ENCODE measurements at regions not wholly inside any gene's neighbourhood (a gene's known extent, or its start where the extent isn't known, plus 50 kb on each side); places are given as distances from the start of the nearest gene placed in this dataset.
A peak's percentile ranks its signal among the peaks of the same experiment; 100 is the strongest.

GRCh38 chr6:140134224-140134623 is 759.8 kb upstream of the CITED2 start:
- no peaks in the 10 kb centered on the region for H3K36me3 ChIP-seq (ENCODE audit: control insufficient read depth, insufficient read depth, low read length)
- no peaks in the 10 kb centered on the region for H3K27me3 ChIP-seq (ENCODE audit: control insufficient read depth, insufficient read depth, low read length)
- peak; percentile 5 for DNase-seq
- H3K9me3 ChIP-seq (replicated peaks; ENCODE audit: control insufficient read depth, low read depth, low read length) = peaks cover 10% of the 10 kb centered on the region
- H3K4me1 ChIP-seq (ENCODE audit: control insufficient read depth, insufficient read depth, low read length) = no peaks in the 10 kb centered on the region
- H3K27ac ChIP-seq (ENCODE audit: low read length) = no peak overlapping the region
- no peak overlapping the region for H3K4me3 ChIP-seq (ENCODE audit: low read length)

- H3K27me3 ChIP-seq (ENCODE audit: control insufficient read depth, insufficient read depth, low read length) = no peaks in the 10 kb centered on the region
- no peak for DNase-seq
- no peaks in the 10 kb centered on the region for H3K4me1 ChIP-seq (ENCODE audit: control insufficient read depth, insufficient read depth, low read length)
- no peak overlapping the region for H3K4me3 ChIP-seq (ENCODE audit: low read length)
- peaks cover 20% of the 10 kb centered on the region for H3K9me3 ChIP-seq (replicated peaks; ENCODE audit: control insufficient read depth, low read depth, low read length)
- H3K36me3 ChIP-seq (ENCODE audit: control insufficient read depth, insufficient read depth, low read length) = no peaks in the 10 kb centered on the region
- H3K27ac ChIP-seq (ENCODE audit: low read length) = no peak overlapping the region
Measured at GRCh38 chr6:140130074-140130473, 755.6 kb upstream of the CITED2 start.

GRCh38 chr6:140124498-140124897 is 750.0 kb upstream of the CITED2 start:
- H3K4me1 ChIP-seq (ENCODE audit: control insufficient read depth, insufficient read depth, low read length) = no peaks in the 10 kb centered on the region
- WGBS (ENCODE audit: insufficient coverage) = 100% methylated on average over 1 of the region's 2 CpGs
- H3K27me3 ChIP-seq (ENCODE audit: control insufficient read depth, insufficient read depth, low read length) = no peaks in the 10 kb centered on the region
- peaks cover 10% of the 10 kb centered on the region for H3K9me3 ChIP-seq (replicated peaks; ENCODE audit: control insufficient read depth, low read depth, low read length)
- H3K4me3 ChIP-seq (ENCODE audit: low read length) = no peak overlapping the region
- no peaks in the 10 kb centered on the region for H3K36me3 ChIP-seq (ENCODE audit: control insufficient read depth, insufficient read depth, low read length)
- no peak overlapping the region for H3K27ac ChIP-seq (ENCODE audit: low read length)
- no peak for DNase-seq

- Histone ChIP-seq H3K4me1 (ENCODE audit: control insufficient read depth, insufficient read depth, low read length) (no peaks in the 10 kb centered on the region), H3K27ac (ENCODE audit: low read length) (no peak overlapping the region), H3K36me3 (ENCODE audit: control insufficient read depth, insufficient read depth, low read length) (no peaks in the 10 kb centered on the region), H3K4me3 (ENCODE audit: low read length) (no peak overlapping the region), H3K9me3 (replicated peaks; ENCODE audit: control insufficient read depth, low read depth, low read length) (no peaks in the 10 kb centered on the region), H3K27me3 (ENCODE audit: control insufficient read depth, insufficient read depth, low read length) (no peaks in the 10 kb centered on the region)
- DNase-seq = no peak
- no CpG with 5 or more reads among the region's 1 CpG for WGBS (ENCODE audit: insufficient coverage)
Measured at GRCh38 chr6:140108167-140108566, 733.7 kb upstream of the CITED2 start.

GRCh38 chr6:140107216-140107615 is 732.8 kb upstream of the CITED2 start:
- no peaks in the 10 kb centered on the region for H3K4me1 ChIP-seq (ENCODE audit: control insufficient read depth, insufficient read depth, low read length)
- H3K36me3 ChIP-seq (ENCODE audit: control insufficient read depth, insufficient read depth, low read length) = no peaks in the 10 kb centered on the region
- no peaks in the 10 kb centered on the region for H3K9me3 ChIP-seq (replicated peaks; ENCODE audit: control insufficient read depth, low read depth, low read length)
- no peak overlapping the region for H3K27ac ChIP-seq (ENCODE audit: low read length)
- H3K4me3 ChIP-seq (ENCODE audit: low read length) = no peak overlapping the region
- H3K27me3 ChIP-seq (ENCODE audit: control insufficient read depth, insufficient read depth, low read length) = no peaks in the 10 kb centered on the region
- DNase-seq = no peak

- peak; percentile 10 for DNase-seq
- no peak overlapping the region for H3K27ac ChIP-seq (ENCODE audit: low read length)
- H3K36me3 ChIP-seq (ENCODE audit: control insufficient read depth, insufficient read depth, low read length) = no peaks in the 10 kb centered on the region
- H3K4me3 ChIP-seq (ENCODE audit: low read length) = no peak overlapping the region
- H3K27me3 ChIP-seq (ENCODE audit: control insufficient read depth, insufficient read depth, low read length) = no peaks in the 10 kb centered on the region
- H3K4me1 ChIP-seq (ENCODE audit: control insufficient read depth, insufficient read depth, low read length) = no peaks in the 10 kb centered on the region
- no peaks in the 10 kb centered on the region for H3K9me3 ChIP-seq (replicated peaks; ENCODE audit: control insufficient read depth, low read depth, low read length)
- no CpG with 5 or more reads among the region's 6 CpGs for WGBS (ENCODE audit: insufficient coverage)
Measured at GRCh38 chr6:140105857-140106256, 731.4 kb upstream of the CITED2 start.

GRCh38 chr6:140105241-140105640 is 730.8 kb upstream of the CITED2 start:
- H3K9me3 ChIP-seq (replicated peaks; ENCODE audit: control insufficient read depth, low read depth, low read length) = no peaks in the 10 kb centered on the region
- H3K27ac ChIP-seq (ENCODE audit: low read length) = no peak overlapping the region
- H3K4me3 ChIP-seq (ENCODE audit: low read length) = no peak overlapping the region
- no peaks in the 10 kb centered on the region for H3K27me3 ChIP-seq (ENCODE audit: control insufficient read depth, insufficient read depth, low read length)
- no CpG with 5 or more reads among the region's 3 CpGs for WGBS (ENCODE audit: insufficient coverage)
- no peaks in the 10 kb centered on the region for H3K4me1 ChIP-seq (ENCODE audit: control insufficient read depth, insufficient read depth, low read length)
- H3K36me3 ChIP-seq (ENCODE audit: control insufficient read depth, insufficient read depth, low read length) = no peaks in the 10 kb centered on the region
- peak; percentile 8 for DNase-seq

- H3K27ac ChIP-seq (ENCODE audit: low read length) = no peak overlapping the region
- H3K4me1 ChIP-seq (ENCODE audit: control insufficient read depth, insufficient read depth, low read length) = no peaks in the 10 kb centered on the region
- H3K9me3 ChIP-seq (replicated peaks; ENCODE audit: control insufficient read depth, low read depth, low read length) = no peaks in the 10 kb centered on the region
- no peaks in the 10 kb centered on the region for H3K27me3 ChIP-seq (ENCODE audit: control insufficient read depth, insufficient read depth, low read length)
- no peaks in the 10 kb centered on the region for H3K36me3 ChIP-seq (ENCODE audit: control insufficient read depth, insufficient read depth, low read length)
- DNase-seq = no peak
- no peak overlapping the region for H3K4me3 ChIP-seq (ENCODE audit: low read length)
Measured at GRCh38 chr6:140101818-140102217, 727.4 kb upstream of the CITED2 start.

- Histone ChIP-seq H3K9me3 (replicated peaks; ENCODE audit: control insufficient read depth, low read depth, low read length) (no peaks in the 10 kb centered on the region), H3K27ac (ENCODE audit: low read length) (no peak overlapping the region), H3K36me3 (ENCODE audit: control insufficient read depth, insufficient read depth, low read length) (no peaks in the 10 kb centered on the region), H3K4me3 (ENCODE audit: low read length) (no peak overlapping the region), H3K27me3 (ENCODE audit: control insufficient read depth, insufficient read depth, low read length) (no peaks in the 10 kb centered on the region), H3K4me1 (ENCODE audit: control insufficient read depth, insufficient read depth, low read length) (no peaks in the 10 kb centered on the region)
- DNase-seq = no peak
- WGBS (ENCODE audit: insufficient coverage) = no CpG with 5 or more reads among the region's 3 CpGs
Measured at GRCh38 chr6:140101367-140101766, 726.9 kb upstream of the CITED2 start.

- no peak overlapping the region for H3K27ac ChIP-seq (ENCODE audit: low read length)
- no CpG with 5 or more reads among the region's 2 CpGs for WGBS (ENCODE audit: insufficient coverage)
- no peaks in the 10 kb centered on the region for H3K4me1 ChIP-seq (ENCODE audit: control insufficient read depth, insufficient read depth, low read length)
- H3K4me3 ChIP-seq (ENCODE audit: low read length) = no peak overlapping the region
- no peaks in the 10 kb centered on the region for H3K36me3 ChIP-seq (ENCODE audit: control insufficient read depth, insufficient read depth, low read length)
- DNase-seq = no peak
- no peaks in the 10 kb centered on the region for H3K27me3 ChIP-seq (ENCODE audit: control insufficient read depth, insufficient read depth, low read length)
- no peaks in the 10 kb centered on the region for H3K9me3 ChIP-seq (replicated peaks; ENCODE audit: control insufficient read depth, low read depth, low read length)
Measured at GRCh38 chr6:140095532-140095931, 721.1 kb upstream of the CITED2 start.

GRCh38 chr6:140091895-140092294 is 717.4 kb upstream of the CITED2 start:
- H3K36me3 ChIP-seq (ENCODE audit: control insufficient read depth, insufficient read depth, low read length) = no peaks in the 10 kb centered on the region
- WGBS (ENCODE audit: insufficient coverage) = no CpG with 5 or more reads among the region's 1 CpG
- DNase-seq = no peak

More at GRCh38 chr6:140091895-140092294, 717.4 kb upstream of the CITED2 start:
- Histone ChIP-seq H3K27me3 (ENCODE audit: control insufficient read depth, insufficient read depth, low read length) (no peaks in the 10 kb centered on the region), H3K9me3 (replicated peaks; ENCODE audit: control insufficient read depth, low read depth, low read length) (no peaks in the 10 kb centered on the region), H3K4me1 (ENCODE audit: control insufficient read depth, insufficient read depth, low read length) (no peaks in the 10 kb centered on the region), H3K27ac (ENCODE audit: low read length) (no peak overlapping the region), H3K4me3 (ENCODE audit: low read length) (no peak overlapping the region)

Measured in muscle of leg (tissue), 3 donors.